Epithelial cell of esophagus (primary cell): ENCODE measurements at regions not wholly inside any gene's neighbourhood (a gene's known extent, or its start where the extent isn't known, plus 50 kb on each side); places are given as distances from the start of the nearest gene placed in this dataset.

Experiments used
- DNase-seq: peaks from one replicate; pipeline ENCODE4 v3.0.0; 2010; ENCODE audit warnings: low read depth
- H3K4me3 ChIP-seq: 2 replicates; pipeline ENCODE4 v1.5.1; 2011; ENCODE audit warnings: mild to moderate bottlenecking, low read length, control low read depth
- CTCF ChIP-seq: IDR thresholded peaks from 2 replicates; pipeline ENCODE4 v1.5.1; 2011; ENCODE audit warnings: low read depth, mild to moderate bottlenecking, low read length, control low read depth, inconsistent platforms; ENCODE audit not compliant: insufficient read depth; ENCODE audit errors: missing control alignments

- no peak for TF ChIP-seq CTCF
- no peak overlapping the region for H3K4me3 ChIP-seq
- DNase-seq, result no peak
Measured at GRCh38 chr11:119873761-119874421, 144.9 kb upstream of the NECTIN1 start.

- H3K4me3 ChIP-seq, result no peak overlapping the region
- DNase-seq, result no peak
- no peak for TF ChIP-seq CTCF
Measured at GRCh38 chr11:119872611-119873310, 143.8 kb upstream of the NECTIN1 start.

GRCh38 chr11:119865661-119866156 lies 136.7 kb upstream of the NECTIN1 start:
- DNase-seq, result peak; percentile 95
- no peak overlapping the region for H3K4me3 ChIP-seq
- no peak for TF ChIP-seq CTCF

GRCh38 chr11:119864836-119865235 lies 135.8 kb upstream of the NECTIN1 start:
- no peak for DNase-seq
- no peak overlapping the region for H3K4me3 ChIP-seq
- no peak for TF ChIP-seq CTCF

GRCh38 chr11:119863851-119864601 lies 135.0 kb upstream of the NECTIN1 start:
- DNase-seq, result no peak
- H3K4me3 ChIP-seq, result no peak overlapping the region
- no peak for TF ChIP-seq CTCF

GRCh38 chr11:119863236-119863635 lies 134.2 kb upstream of the NECTIN1 start:
- no peak for TF ChIP-seq CTCF
- no peak for DNase-seq
- H3K4me3 ChIP-seq, result no peak overlapping the region
